Left renal cortex interstitium (tissue), 4 donors: ENCODE measurements at regions not wholly inside any gene's neighbourhood (a gene's known extent, or its start where the extent isn't known, plus 50 kb on each side); places are given as distances from the start of the nearest gene placed in this dataset.

Experiments used
- DNase-seq, 4 donors: peaks; one replicate each; pipeline ENCODE4 v3.0.0-alpha.2; 2013; ENCODE audit warnings: low read depth in 4 of 4, low spot score in 2 of 4, missing footprints in 1 of 4

GRCh38 chr10:112083472-112083871 lies 100.1 kb downstream of the GPAM start:
- DNase-seq: peak in 1 of 4 donors; percentile 11

DNA sequence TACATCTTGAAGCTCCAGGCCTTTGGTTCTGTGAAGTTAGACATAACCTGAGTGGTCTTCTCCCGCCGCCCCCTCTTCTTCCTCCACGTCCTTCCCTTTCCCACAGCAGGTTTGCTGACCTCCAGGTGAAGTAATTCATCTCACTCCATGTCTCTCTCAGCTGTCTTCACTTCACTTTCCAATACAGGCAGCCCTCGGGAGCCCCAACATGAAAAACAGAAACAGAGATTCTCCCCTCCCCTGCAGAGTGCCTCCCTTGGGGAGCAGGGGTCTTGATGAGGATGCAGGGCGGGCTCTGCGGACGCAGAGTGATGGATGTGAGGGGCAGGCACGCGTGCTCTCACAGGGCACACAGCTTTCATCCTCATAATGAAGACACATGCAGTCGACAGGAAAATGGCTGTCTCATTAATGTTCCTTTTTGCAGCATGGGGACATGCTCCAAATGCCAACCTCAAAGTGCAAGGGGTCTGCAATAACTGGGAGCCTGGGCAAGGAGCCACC lies 95.6 kb downstream of the GPAM start:
- no peak for DNase-seq

- DNase-seq: no peak
Observed at GRCh38 chr10:112091703-112092102, 91.9 kb downstream of the GPAM start.

- DNase-seq: no peak
Observed at GRCh38 chr10:112092519-112092918, 91.0 kb downstream of the GPAM start.

DNA sequence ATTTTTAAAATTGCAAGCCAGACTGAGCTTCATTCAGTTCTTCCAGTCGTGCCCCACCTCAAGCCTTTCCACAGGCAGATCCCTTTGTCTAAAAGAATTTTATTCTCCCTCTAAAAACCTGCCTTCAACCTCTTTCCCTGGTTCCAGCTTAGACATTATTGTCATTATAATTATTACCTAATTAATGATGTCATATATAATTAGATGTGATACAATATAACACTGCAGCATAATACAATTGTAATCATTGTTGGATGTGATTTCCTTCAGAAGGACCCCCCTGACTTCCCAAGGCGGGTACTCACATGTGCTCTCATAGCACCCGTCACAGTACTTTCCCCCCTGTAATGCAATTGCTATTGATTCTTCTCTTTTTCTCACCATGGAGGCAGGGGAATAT lies 88.6 kb downstream of the GPAM start:
- DNase-seq: no peak

DNA sequence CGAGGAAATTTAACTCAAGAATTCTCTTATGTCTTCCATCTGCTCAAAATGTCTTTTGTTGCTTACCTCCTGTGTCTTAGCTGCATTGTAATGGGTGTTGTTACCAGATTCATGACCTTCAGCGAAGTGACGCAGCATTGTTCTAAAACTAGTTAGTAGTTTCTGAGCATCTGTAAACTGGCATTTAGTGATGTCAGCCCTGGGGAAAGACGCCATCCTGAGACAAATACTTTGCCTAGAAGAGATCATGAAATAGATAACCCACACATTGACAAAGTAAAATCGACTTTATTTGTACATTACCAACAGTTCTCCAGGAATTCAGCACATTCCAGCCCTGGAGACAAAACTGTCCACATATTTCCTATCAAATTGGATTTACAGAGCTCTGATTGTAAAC lies 87.8 kb downstream of the GPAM start:
- DNase-seq: no peak

- no peak for DNase-seq
Observed at GRCh38 chr10:112098682-112099081, 84.9 kb downstream of the GPAM start.
